22Rv1 (cell line): ENCODE measurements at regions not wholly inside any gene's neighbourhood (a gene's known extent, or its start where the extent isn't known, plus 50 kb on each side); places are given as distances from the start of the nearest gene placed in this dataset.

Experiments used
- H3K27ac ChIP-seq: fragments of 450-650 bp; 2 replicates; pipeline ENCODE4 v1.5.1; 2017
- ZFX ChIP-seq: fragments of 450-650 bp; IDR thresholded peaks from 2 replicates; pipeline ENCODE4 v1.6.1; 2017; ENCODE audit warnings: antibody characterized with exemption, borderline replicate concordance
- TF ChIP-seq, protein P1 (sequence below): fragments of 450-650 bp; IDR thresholded peaks from 2 replicates; pipeline ENCODE4 v1.5.1; 2017; ENCODE audit warnings: mild to moderate bottlenecking

DNA sequence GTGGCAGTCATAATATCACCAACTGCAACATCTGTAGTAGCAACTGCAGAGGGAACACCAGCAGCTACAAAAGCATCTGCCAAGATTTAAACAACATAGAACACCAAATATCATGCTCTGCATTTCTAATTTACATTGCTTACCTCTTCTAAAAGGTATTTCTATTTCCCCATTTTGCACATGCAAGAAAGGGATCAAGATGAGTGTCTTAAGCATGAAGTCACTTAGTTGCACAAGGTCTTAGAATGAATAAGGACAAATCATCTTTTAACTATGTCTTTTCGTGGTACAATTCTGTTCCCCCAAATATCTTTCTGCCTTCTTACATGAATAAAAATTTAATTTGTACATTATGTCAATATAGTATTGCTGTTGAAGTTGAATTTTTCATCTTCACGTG, 1746.4 kb downstream of the EFNA5 start:
- no peak overlapping the region for H3K27ac ChIP-seq

DNA sequence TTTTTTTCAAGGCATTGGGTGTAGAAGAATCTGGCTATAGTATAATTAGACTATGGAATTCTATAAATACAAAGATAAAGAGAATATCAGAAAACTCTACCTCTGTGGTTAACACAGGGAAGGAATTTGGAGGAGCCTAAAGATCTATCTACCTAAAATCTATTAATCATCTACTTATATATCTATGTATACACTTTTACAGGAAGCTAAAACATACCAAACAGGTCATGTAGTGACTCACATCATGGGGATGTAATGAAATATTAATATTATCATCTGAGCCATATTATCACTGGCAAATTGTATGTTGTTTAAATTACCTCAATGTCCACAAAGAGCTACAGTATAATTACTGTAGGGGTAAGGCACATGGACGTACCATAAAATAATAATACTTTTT, 1748.2 kb downstream of the EFNA5 start:
- TF ChIP-seq, protein P1, sequence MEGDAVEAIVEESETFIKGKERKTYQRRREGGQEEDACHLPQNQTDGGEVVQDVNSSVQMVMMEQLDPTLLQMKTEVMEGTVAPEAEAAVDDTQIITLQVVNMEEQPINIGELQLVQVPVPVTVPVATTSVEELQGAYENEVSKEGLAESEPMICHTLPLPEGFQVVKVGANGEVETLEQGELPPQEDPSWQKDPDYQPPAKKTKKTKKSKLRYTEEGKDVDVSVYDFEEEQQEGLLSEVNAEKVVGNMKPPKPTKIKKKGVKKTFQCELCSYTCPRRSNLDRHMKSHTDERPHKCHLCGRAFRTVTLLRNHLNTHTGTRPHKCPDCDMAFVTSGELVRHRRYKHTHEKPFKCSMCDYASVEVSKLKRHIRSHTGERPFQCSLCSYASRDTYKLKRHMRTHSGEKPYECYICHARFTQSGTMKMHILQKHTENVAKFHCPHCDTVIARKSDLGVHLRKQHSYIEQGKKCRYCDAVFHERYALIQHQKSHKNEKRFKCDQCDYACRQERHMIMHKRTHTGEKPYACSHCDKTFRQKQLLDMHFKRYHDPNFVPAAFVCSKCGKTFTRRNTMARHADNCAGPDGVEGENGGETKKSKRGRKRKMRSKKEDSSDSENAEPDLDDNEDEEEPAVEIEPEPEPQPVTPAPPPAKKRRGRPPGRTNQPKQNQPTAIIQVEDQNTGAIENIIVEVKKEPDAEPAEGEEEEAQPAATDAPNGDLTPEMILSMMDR = no peak
- no peak for TF ChIP-seq ZFX

More for the DNA sequence above, 1746.4 kb downstream of the EFNA5 start:
- TF ChIP-seq ZFX = no peak
- TF ChIP-seq, protein P1 = no peak

DNA sequence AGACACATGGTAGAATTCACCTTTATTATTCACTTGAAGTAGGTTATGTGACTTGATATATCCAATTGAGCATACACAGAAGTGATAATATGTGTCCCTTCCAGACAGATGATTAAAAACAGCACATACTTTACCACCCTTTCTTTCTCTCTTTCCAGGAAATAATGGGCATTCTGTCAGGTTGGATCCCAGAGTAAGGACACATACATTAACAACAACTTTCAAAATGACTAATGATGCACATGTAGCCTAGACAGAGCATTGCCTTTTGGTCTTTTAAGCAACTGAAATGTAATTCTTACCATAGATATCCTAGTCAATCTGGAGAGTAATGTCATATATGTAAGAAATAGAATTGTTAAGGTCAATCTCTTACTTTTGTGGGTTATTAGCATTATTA, 1748.7 kb downstream of the EFNA5 start:
- H3K27ac ChIP-seq = no peak overlapping the region
- no peak for TF ChIP-seq ZFX
- TF ChIP-seq, protein P1 = no peak

More for the DNA sequence above, 1748.2 kb downstream of the EFNA5 start:
- no peak overlapping the region for H3K27ac ChIP-seq

DNA sequence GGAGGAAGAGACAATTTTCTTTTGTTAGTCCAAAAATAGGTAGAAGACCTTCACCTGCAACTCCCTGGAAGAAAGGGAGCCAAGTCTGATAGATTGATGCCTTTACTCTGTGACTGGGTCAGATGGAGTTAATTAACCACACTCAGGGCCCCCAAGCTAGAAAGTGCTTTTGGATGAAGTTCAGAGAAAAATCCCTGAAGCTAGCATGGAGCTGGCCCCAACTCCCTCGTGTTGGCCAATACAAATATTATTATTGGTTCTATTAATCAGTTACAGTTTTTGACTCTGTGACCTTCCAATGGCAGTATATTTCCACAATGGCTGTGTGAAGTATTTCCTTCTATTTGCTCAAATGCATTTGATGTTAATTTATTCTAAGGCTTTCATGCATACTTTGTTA, 1753.5 kb downstream of the EFNA5 start:
- H3K27ac ChIP-seq = no peak overlapping the region
- TF ChIP-seq ZFX = no peak
- TF ChIP-seq, protein P1 = no peak

DNA sequence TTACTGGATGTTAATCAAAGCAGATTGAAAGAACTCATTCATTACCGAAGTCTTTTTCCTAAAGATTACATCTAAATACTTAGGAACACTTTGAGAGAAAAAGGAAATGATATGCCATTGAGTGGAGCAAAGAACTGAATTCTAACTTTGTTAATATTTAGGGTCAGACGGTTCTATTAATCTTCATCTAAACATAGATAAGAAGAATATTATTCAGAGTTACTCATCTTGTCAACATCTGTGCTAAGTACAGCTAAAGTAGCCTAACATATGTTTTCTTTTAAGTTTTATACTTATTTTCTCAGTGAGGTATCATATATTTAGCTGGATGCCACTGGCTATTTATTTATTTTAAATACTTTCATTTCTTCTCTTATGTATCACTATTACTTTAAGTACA, 1763.7 kb downstream of the EFNA5 start:
- TF ChIP-seq ZFX = no peak
- TF ChIP-seq, protein P1 = no peak
- no peak overlapping the region for H3K27ac ChIP-seq

DNA sequence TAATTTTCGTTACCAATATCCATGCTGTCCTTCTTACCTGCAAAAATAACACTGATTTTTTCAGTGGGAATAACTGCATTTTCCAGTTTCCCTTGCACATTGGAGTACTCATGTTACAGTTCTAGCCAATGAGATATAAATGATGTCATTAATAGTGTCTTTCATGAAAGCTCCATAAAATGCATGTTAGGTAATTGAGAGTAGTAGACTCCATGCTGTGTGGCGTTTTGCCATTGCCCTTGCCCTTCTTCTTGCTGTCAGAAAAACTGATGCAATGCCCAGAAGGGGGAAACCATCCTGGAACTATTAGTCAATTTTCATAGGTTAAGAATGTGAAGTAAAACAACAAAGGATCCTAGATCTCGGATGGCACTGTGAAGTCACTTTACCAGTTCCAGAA, 1765.3 kb downstream of the EFNA5 start:
- no peak overlapping the region for H3K27ac ChIP-seq
- TF ChIP-seq ZFX = no peak
- TF ChIP-seq, protein P1 = no peak

DNA sequence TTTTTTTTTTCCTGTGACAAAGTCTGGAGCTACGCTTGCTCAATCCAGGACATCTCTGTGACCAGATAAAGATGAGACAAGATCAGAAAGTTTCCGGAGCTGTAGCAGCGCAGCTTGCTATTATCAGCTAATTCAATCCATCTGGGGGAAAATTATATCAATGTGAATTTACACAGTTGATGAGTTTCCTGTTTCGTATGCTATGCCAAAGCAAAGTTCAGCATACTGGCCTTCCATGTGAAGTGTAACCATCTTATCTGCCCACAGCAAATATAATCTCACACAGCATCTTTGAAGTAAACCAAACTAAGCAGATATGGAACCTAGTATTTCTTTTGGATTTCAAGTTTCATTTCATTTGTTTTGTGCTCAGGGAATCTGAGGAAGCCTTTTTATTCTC, 1767.7 kb downstream of the EFNA5 start:
- no peak overlapping the region for H3K27ac ChIP-seq

More for the DNA sequence above, 1767.7 kb downstream of the EFNA5 start:
- TF ChIP-seq, protein P1 = no peak
- no peak for TF ChIP-seq ZFX
